ENCODE measurements at regions not wholly inside any gene's neighbourhood (a gene's known extent, or its start where the extent isn't known, plus 50 kb on each side); places are given as distances from the start of the nearest gene placed in this dataset.

- TF ChIP-seq CTCF (IDR thresholded peaks at IDR 0.05; ENCODE audit: control extremely low read depth, extremely low read depth, low read depth, missing control alignments), result no peak
- ChIA-PET CTCF (interaction anchor here (1.4 kb wide), 2 partner anchors 15 to 279 kb away, joined by 4 to 5 read pairs; no protein-coding TSS in a partner anchor), POLR2A (no interaction called here)
- no peak for DNase-seq (ENCODE audit: extremely low spot score)
Observed at GRCh38 chr15:29418931-29419330, 149.3 kb upstream of the NSMCE3 start.

- DNase-seq (ENCODE audit: extremely low spot score), result no peak
- ChIA-PET CTCF (interaction anchor here (1.0 to 1.4 kb wide), 2 partner anchors 12 to 16 kb away, joined by 3 to 5 read pairs; no protein-coding TSS in a partner anchor), POLR2A (no interaction called here)
- no peak for TF ChIP-seq CTCF (IDR thresholded peaks at IDR 0.05; ENCODE audit: control extremely low read depth, extremely low read depth, low read depth, missing control alignments)
Observed at GRCh38 chr15:29418178-29418577, 148.6 kb upstream of the NSMCE3 start.

- CTCF ChIA-PET, result no interaction called here
- TF ChIP-seq CTCF (IDR thresholded peaks at IDR 0.05; ENCODE audit: control extremely low read depth, extremely low read depth, low read depth, missing control alignments), result no peak
- POLR2A ChIA-PET, result no interaction called here
- DNase-seq (ENCODE audit: extremely low spot score), result no peak
Observed at GRCh38 chr15:29411299-29411698, 141.7 kb upstream of the NSMCE3 start.

- no peak for TF ChIP-seq CTCF (IDR thresholded peaks at IDR 0.05; ENCODE audit: control extremely low read depth, extremely low read depth, low read depth, missing control alignments)
- POLR2A ChIA-PET, result no interaction called here
- CTCF ChIA-PET, result interaction anchor here (0.8 kb wide), 1 partner anchor 9 kb away, joined by 3 read pairs; no protein-coding TSS in a partner anchor
- no peak for DNase-seq (ENCODE audit: extremely low spot score)
Observed at GRCh38 chr15:29410338-29410737, 140.7 kb upstream of the NSMCE3 start.

- TF ChIP-seq CTCF (IDR thresholded peaks at IDR 0.05; ENCODE audit: control extremely low read depth, extremely low read depth, low read depth, missing control alignments), result no peak
- no peak for DNase-seq (ENCODE audit: extremely low spot score)
- ChIA-PET POLR2A (no interaction called here), CTCF (no interaction called here)
Observed at GRCh38 chr15:29409890-29410289, 140.3 kb upstream of the NSMCE3 start.

- DNase-seq (ENCODE audit: extremely low spot score), result no peak
- no peak for TF ChIP-seq CTCF (IDR thresholded peaks at IDR 0.05; ENCODE audit: control extremely low read depth, extremely low read depth, low read depth, missing control alignments)
- POLR2A ChIA-PET, result no interaction called here
- CTCF ChIA-PET, result interaction anchor here (1.1 kb wide), 1 partner anchor 12 kb away, joined by 3 read pairs; no protein-coding TSS in a partner anchor
Observed at GRCh38 chr15:29405564-29405963, 135.9 kb upstream of the NSMCE3 start.

GRCh38 chr15:29403772-29404171 is 134.2 kb upstream of the NSMCE3 start:
- ChIA-PET POLR2A (no interaction called here), CTCF (no interaction called here)
- no peak for TF ChIP-seq CTCF (IDR thresholded peaks at IDR 0.05; ENCODE audit: control extremely low read depth, extremely low read depth, low read depth, missing control alignments)
- DNase-seq (ENCODE audit: extremely low spot score), result no peak

Measured in GM10248 (cell line).